HG03175 (cell line): ENCODE measurements at regions not wholly inside any gene's neighbourhood (a gene's known extent, or its start where the extent isn't known, plus 50 kb on each side); places are given as distances from the start of the nearest gene placed in this dataset.

Experiments
- ATAC-seq: cut with Tn5 transposase; IDR thresholded peaks from one replicate; pipeline ENCODE4 v1.9.1; 2021; ENCODE audit warnings: mild to moderate bottlenecking, moderate library complexity; ENCODE audit not compliant: unreplicated experiment

DNA sequence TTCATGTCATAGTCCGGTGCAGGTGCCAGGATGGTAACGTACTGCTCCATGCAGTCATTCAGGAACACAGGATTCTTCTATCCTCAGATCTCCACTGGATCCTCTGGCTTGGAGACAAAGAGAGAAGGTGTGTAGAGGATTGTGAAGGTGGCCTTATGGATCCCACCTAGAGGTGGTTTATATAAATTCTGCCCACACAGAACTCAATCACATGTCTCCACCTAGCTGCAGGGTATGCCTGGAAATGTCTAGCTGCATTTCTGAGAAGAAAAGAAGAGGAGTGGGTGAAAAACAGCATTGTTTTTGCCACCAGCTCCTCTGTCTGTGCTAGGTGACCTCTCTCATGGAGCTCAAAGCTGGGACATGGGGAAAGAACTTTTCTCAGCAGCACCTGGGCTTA is 478.7 kb downstream of the PDCD6IP start:
- no peak for ATAC-seq

DNA sequence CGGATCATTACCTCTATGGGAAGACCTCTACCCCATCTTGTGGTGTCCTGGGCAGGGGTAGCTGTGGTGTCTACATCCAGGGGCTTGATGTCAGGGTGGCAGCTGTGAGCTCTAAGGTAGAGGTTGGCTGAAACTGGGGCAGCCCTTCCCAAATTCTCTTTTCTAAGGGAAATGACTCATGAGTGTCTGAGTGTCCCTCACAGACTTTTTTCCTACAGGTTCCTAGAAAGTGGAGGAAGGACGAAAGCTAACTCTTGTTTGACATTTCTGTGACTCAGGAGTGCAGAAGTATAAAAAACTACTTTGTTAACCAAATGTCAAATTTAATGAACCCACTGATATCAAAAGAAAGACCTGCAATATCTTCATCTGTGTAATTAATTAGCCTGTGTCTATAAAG is 481.5 kb downstream of the PDCD6IP start:
- ATAC-seq = no peak

DNA sequence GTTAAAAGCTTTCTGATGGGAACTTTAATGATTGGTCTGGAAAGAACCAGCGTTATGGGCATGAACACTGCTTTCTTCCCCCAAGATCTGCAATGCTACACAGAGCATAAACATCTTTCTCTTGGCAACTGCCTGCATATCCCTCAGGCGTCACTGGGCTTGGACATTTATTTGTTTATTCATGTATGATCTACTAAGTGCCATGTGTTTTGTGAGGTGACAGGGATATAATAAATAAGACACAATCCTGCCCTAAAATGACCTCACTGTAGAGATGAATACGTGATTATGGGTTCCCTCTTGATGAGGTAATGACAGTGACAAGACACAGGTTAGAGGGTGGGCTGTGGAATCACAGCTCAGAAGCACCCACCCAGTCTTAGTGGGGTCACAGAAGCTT is 485.3 kb downstream of the PDCD6IP start:
- ATAC-seq = no peak

DNA sequence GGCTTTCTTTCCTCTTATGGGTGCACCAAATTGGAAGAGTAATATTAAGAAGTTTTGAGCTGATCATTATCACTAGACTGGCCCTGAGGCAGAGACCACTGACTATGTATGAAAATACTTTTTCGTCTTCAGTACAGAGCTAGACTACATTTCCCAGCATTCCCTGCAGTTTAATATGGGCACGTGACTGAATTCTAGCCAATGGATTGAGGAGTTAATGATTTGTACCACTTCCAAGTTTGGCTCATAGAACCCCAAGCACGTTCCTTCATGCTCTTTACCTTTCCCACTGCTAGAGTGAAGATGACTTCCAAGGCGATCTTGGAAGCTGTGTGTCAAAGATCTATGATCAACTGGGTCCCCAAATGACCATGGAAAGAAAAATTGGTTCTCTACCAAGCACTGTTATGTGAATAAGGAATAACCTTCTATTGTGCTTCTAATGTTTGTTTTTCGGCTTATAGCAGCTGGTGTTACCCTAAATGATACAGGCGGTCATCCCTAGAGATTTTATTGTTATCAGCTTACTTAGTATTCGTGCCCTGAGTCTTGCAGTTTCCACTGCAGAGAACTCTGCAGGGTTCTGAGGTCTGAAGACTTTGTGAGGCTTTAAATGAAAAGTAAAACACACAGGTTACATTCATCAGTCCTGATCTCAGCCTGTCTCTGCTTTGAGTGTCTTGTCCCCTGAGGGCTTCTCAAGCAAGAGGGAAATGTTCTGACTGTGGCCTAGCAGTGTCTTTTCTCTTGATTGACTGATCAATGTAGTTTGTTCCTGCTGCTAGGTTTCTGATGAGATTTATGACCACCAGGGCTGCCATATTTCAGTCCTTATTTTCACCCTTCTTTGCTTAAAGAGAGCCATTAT is 486.8 kb downstream of the PDCD6IP start:
- no peak for ATAC-seq

DNA sequence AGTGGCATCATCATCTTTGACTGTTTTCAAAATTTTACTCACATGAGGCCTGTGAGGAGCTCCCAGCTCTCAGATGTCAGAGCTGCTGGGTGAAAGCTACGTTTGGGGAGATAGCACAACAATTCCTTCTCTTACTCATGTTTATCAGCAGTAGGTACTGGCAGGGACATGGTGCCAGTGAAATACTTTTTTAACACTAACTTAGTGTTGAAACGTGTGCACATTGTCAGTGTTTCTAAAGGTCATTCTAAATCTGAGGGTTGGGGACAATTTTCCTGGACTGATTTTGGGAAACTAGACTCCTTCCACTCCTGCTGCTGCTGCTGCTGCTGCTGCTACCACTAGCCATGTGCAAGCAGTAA is 487.4 kb downstream of the PDCD6IP start:
- no peak for ATAC-seq

DNA sequence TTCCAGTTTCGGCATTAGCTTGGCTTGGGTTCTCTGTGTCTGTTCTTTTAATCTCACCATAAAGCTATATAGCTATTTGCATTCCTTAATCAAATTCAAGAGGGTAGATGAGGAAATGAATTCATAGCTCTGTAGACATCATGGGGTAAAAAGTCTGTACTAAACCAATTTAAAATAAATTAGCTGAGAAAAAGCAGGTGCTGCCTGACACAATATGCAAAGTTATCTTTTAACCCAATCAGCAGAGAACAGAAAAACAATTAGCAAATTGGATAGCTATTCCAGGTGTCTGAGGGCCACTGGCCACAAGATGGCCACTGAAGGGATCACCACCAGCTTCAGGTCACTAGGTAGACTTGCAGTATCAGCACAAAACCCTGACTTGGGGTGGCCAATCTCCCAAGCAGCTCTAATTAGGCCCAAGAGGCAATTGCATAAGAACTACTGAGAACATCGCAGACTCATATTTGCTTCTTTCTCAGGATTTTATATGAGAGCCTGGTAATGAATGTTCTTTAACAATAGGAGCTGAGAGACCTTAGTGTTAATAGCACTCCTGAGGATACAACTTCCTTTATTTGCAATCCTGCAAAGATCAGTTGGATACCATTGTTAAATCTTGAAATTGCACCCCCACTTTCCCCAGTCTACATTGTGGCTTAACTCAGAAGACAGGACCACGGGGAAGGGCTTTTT is 494.3 kb downstream of the PDCD6IP start:
- ATAC-seq = no peak

DNA sequence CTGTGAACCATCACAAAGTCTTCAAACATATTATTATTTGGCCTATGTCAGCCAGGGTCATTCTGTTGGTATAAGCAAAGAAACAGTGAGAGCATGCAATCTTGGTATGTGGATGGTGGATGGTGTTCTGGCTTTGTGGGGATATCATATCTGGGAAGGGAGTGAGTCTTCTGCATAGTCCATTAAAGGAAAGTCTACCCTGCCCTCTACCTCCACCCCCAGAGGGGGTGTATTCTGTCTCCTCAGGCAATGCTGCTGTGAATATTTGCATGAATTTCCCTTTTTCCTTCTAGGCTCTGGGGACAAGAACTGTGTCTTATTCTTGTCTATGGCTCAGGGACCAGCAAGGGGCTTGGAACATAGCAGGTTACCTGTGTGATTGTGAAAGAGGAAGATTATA is 495.8 kb downstream of the PDCD6IP start:
- no peak for ATAC-seq

DNA sequence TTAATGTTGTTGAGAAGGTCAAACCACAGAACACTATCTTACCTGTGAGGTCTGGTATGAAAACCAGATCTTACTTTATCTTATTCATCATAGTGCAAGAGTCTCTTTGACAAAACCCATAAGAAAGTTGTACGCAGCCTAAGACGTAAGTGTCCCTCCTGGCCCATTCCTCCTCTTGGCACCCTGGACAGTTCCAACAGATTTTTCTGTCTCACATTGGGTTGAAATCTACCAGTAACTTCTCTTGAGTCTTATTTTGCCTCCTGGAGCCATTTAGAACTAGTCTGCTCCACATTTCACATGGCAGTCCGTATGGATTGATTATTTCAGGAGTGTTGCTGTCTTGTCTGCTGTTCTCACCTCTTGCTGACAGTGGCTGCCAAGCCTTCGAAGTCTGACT is 498.4 kb downstream of the PDCD6IP start:
- no peak for ATAC-seq

DNA sequence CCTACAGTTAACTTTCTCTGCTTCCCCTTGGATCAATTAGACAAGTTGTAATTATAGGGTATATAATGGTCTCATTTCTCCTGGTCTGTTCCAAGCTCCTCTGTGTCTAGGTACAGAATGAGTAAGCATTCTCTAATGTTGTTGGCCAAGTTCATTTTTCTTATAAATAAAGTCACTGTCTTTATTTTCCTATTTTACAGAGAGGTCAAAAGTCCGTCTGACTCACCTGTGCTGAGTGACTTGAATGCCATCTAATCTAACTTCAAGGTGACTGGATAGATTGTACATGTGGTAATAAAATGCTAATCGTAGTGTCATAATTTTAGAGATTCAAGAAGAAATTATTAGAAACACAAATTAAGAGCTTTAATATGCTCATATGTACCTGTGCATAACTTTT is 500.2 kb downstream of the PDCD6IP start:
- no peak for ATAC-seq

DNA sequence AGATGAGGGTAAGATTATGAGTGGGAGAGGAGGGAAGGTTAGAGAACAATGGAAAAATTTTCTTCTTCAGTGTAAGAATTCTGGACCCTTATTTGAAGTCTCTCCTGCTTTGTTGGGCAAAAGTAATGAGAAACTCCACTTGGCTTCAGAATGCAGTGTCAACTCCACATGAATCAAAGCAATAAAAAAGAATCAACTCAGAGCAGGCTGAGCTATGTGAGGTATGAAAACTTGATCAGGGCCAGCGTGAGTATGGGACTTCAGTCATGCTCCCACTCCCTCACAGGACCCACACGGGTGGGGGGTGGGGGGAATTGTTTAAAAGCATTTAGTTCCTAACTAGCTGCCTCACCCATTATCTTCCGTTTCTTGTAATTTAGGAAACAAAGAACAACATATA is 502.2 kb downstream of the PDCD6IP start:
- no peak for ATAC-seq

DNA sequence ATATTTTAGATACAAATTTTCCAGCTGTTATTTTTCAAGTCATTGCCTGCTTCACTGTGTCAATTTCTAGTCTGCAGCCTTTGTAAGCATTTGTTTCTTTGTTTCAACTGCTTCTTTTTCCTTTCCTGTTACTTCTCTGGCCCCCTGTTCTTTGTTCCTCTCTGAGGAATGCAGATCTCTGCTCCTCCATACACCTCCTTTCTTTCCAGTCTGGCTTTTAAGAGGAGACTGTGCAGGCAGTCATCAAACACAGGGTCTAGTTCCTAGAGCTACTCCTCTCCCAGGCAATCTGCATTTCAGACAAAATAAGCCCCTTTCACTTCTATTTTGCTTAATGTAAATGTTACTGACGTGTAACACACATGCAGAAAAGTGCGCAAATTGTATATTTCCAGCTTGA is 502.9 kb downstream of the PDCD6IP start:
- ATAC-seq = no peak

DNA sequence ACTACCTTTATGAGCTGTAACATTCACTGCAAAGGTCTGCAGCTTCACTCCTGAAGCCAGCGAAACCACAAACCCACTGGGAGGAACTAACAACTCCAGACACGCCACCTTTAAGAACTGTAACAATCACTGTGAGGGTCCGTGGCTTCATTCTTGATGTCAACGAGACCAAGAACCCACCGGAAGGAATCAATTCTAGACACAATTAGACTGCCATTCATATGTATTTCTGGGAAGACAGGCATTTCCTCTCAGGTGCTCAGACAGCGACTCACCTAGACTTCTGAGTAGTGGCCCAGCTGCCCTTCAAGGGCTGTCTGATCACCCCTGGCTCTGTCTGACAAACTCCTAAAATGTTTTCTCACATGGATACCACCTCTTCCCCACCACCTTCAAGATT is 506.8 kb downstream of the PDCD6IP start:
- ATAC-seq = no peak

DNA sequence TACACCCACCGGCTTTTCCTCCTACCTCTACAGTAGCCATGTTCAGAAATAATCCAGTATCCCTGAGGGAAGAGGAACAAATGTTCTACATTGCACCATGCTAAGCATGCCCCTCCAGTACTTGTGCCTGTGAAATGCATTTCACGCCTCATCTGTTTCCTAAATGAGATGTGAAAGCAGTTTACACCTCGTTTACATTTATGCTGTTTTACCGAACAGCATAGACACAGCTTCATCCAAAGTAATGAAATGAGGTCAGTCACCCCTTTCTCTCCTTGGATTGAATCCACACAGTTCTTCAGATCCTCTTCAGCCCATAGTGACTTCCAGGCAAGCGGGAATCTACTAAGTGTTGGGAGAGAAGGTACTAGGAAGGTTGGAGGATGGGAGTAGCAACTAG is 514.3 kb downstream of the PDCD6IP start:
- ATAC-seq = no peak

DNA sequence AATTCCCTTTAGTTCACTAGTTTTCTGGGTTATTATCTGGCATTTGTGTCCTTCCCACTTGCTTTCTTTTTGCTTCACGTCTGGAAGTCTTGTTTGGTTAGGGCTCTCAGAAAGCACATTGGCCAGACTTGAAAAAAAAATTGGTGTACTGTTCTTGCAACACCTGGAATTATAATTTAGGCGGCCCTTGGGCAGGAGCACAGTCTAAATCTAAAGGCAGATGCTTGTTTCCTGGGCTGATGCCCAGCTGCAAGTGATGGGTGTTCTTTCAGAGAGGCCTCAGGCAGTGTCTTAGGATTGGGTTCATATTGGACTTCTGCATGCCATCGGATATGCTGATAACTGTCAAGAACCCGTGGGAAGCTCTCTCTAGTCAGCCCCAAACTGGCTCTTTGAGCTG is 521.5 kb downstream of the PDCD6IP start:
- no peak for ATAC-seq

DNA sequence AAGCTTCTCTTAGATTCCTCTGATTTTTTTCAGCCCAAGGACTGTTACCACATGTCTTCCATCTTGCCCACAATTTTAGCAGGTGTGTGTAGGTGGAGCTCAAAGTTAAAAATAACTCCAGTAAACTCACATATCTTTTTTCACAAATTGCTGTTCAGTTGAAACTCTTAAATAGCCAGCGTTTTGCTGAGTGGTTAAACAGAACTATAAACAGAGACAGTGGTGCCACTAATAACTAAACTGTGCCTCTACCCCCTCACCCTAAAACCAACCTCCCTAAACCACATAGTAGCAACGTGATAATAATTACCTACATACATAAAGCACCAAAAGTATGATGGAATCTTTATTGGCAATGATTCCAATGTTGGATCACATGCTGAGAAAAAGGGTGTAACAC is 525.1 kb downstream of the PDCD6IP start:
- ATAC-seq = peak; percentile 69

DNA sequence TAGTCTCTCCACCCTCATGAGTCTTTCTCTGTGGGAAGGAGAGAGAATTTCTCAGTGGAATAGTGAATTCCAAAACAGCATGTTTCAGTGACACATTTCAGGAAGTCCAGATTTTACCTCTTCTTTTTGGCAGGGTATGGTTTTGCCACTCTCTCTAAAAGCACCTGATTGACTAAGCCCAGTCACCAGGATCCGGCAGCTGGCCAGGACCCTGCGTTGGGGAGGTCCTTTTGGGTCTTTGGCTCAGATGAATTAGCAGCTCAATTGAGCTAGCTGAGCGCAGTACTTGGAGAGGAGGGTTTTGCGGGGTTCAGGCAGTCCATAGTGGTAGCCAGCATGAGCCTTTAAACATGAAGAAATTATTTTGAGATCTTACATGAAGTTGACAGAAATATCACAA is 548.2 kb downstream of the PDCD6IP start:
- ATAC-seq = no peak

DNA sequence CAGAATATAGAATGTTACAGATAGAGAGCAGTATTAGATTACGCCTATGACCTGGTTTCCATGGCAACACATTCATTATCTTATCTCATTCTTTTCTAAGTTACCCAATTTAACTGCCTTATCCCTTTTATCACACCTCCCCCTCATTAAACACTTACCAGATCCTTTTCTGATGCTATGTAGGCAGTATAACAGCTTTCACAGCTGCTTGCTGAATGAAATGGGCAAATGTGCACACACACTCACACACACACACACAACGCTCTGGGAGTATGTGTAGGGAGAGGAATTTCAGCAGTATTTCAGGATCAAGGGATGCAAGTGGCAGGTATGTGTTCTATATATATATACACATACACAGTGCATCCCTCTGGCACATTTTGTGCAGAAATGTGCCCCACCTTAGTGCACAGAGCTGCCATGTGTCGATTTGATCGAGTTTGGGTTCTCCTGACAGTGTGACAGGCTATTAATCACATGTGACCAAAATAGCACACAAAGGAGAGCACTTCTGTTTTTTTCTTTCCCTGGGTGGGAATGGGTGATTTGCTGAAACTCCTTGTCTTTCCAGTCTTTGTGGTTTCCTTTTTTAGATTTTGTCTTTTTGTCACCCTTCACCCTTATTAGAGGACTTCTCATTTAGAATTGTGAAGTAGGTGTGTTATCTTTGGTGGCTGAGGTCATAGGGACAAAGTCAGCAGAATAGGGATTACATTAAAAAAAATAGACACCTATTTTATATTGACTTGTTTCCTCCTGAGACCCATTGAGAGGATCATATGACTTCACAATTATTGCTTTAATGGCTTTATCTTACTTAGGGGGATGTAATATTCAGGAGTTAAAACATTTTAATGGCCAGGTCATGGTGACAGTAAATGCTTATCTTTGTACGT is 553.7 kb downstream of the PDCD6IP start:
- ATAC-seq = no peak

DNA sequence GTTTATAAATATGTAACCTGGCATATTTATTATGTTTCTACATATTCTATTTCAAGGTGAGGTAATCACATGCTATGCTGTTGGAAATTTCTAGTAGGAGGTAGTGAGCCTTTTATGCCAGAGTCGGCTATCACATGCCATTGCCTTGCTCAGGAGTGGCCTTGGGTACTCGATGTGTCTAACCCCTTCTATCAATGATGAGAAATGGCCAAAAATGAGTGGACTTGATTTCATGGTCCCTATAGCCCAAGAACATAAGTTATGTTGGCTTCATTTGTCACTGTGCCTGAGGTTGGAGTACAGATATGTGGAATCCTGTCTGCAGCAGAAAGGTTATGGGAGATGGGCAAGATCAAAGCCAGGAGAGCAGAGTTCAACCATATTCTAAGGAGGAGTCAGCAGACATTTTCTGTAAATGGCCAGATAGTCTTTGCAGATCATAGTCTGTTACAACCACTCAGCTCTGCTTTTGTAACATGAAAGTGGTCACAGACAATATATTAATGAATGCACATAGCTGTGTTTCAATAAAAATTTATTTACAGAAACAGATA is 554.4 kb downstream of the PDCD6IP start:
- no peak for ATAC-seq

DNA sequence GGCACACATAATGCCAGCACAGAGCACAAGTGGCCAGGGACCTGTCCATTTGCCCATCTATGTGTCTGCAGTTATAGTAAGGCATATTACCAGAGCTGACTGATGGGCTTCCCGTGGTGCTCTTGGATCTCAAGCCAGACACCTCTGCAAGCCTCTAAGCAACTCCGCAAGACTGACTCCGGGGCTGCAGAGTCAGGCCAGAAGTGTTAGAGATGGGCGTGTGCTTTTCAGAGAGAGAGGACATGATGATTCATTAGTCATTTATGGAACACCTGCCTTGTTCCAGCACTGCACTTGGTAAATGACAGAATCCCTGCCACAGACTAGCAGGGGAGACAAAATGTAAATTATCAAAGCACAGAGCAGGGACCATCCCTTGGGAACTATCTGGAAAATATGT is 559.0 kb downstream of the PDCD6IP start:
- ATAC-seq = no peak

DNA sequence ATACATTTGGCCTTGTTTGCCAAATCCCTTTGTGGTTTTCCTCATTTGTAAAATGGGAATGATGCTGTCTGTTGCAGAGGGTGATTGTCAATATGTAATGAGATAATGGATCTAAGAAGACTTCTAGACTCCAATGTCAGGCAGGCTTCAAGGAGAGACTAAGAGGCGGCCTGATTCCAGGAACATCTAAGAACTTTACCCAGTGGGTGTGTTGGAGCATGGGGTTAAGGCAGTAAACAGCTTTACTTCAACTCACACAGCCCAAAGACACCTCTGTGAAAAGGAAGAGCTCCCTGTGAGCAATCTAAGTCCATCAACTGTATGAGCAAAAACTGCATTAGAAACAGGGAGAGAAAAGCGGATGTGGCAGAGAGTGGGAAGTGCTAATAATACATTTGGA is 560.6 kb downstream of the PDCD6IP start:
- no peak for ATAC-seq

DNA sequence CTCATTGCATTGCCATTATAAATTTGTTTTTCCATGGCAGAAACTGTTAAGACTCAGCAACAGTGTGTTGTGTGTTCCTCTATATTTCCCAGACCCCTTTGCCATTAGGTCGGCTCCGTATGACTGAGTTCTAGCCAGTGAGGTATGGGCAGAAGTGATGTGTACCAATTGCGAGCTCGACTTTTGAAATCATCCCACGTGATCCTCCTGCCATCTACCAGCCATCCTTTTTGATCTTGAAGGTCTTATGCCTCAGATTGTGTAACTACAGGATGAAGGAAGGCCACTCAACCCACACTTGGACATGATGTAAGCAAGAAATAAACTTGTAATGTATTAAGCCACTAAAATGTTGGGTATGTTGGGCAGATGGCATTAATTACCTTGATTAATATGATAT is 562.3 kb downstream of the PDCD6IP start:
- no peak for ATAC-seq
